IMR-90 (cell line): ENCODE measurements at regions not wholly inside any gene's neighbourhood (a gene's known extent, or its start where the extent isn't known, plus 50 kb on each side); places are given as distances from the start of the nearest gene placed in this dataset.
"Not testable (repeated sequence)": the region's sequence is repeated elsewhere in the genome, so short reads cannot be mapped to it uniquely, and the experiment has no call there.

Experiments used
- ATAC-seq: fragments of 200-7000 bp; cut with Tn5 transposase; 2 replicates; pipeline ENCODE4 v1.9.1; 2020; ENCODE audit warnings: low read depth, mild to moderate bottlenecking, moderate library complexity
- BruUV-seq: library from RNA; stranded (reverse); fragments of 400-500 nt; replicated peaks from 2 replicates; lab custom pipeline; 2021; lab: Mats Ljungman, UMichigan
- CTCF ChIA-PET: fragments of 300-600 bp; formaldehyde crosslinking; extraction: SDS; loops from one replicate; lab custom pipeline; 2021; ENCODE audit warnings: antibody characterized with exemption; lab: Yijun Ruan, JAX
- POLR2A ChIA-PET: fragments of 300-600 bp; sonication (Branson Sonifier 250); formaldehyde crosslinking; loops from one replicate; lab custom pipeline; 2022; ENCODE audit warnings: antibody characterized with exemption; ENCODE audit not compliant: unreplicated experiment; lab: Charles Lee
- DNase-seq: peaks from one replicate; pipeline ENCODE4 v3.0.0; 2013
- H2AFZ ChIP-seq: replicated peaks from 2 replicates; pipeline ENCODE3; 2013; ENCODE audit warnings: low read length, mild to moderate bottlenecking; ENCODE audit not compliant: poor library complexity
- H2AK5ac ChIP-seq: 2 replicates; pipeline ENCODE4 v1.6.1; 2013; ENCODE audit warnings: low read depth, low read length, inconsistent platforms
- H2AK9ac ChIP-seq: replicated peaks from 2 replicates; pipeline ENCODE3; 2013; ENCODE audit warnings: mild to moderate bottlenecking, low read depth, low read length, moderate library complexity; ENCODE audit not compliant: poor library complexity
- H2BK120ac ChIP-seq: 2 replicates; pipeline ENCODE4 v1.6.1; 2013; ENCODE audit warnings: low read depth, low read length, inconsistent platforms
- H2BK15ac ChIP-seq: 3 replicates; pipeline ENCODE4 v1.6.1; 2013; ENCODE audit warnings: low read depth, low read length, inconsistent platforms
- H2BK20ac ChIP-seq: 2 replicates; pipeline ENCODE4 v1.6.1; 2013; ENCODE audit warnings: low read depth, mild to moderate bottlenecking, inconsistent platforms, low read length, moderate library complexity
- H2BK5ac ChIP-seq: 2 replicates; pipeline ENCODE4 v1.6.1; 2013; ENCODE audit warnings: mild to moderate bottlenecking, low read depth, low read length, inconsistent platforms; ENCODE audit not compliant: poor library complexity, severe bottlenecking
- H3K14ac ChIP-seq: replicated peaks from 2 replicates; pipeline ENCODE4 v1.6.1; 2013; ENCODE audit warnings: low read depth, low read length, inconsistent platforms
- H3K18ac ChIP-seq: 2 replicates; pipeline ENCODE4 v1.6.1; 2013; ENCODE audit warnings: low read depth, low read length, control low read depth
- H3K23ac ChIP-seq: 2 replicates; pipeline ENCODE4 v1.6.1; 2013; ENCODE audit warnings: low read depth, low read length, inconsistent platforms
- H3K27ac ChIP-seq: 2 replicates; pipeline ENCODE4 v1.5.1; 2013; ENCODE audit warnings: mild to moderate bottlenecking, control low read depth, low read length; ENCODE audit not compliant: insufficient read depth
- H3K27me3 ChIP-seq: 2 replicates; pipeline ENCODE4 v1.6.1; 2013; ENCODE audit warnings: low read length; ENCODE audit not compliant: control insufficient read depth, insufficient read depth
- H3K36me3 ChIP-seq: 2 replicates; pipeline ENCODE4 v1.6.1; 2013; ENCODE audit warnings: low read length, mixed read lengths; ENCODE audit not compliant: control insufficient read depth, insufficient read depth
- H3K4ac ChIP-seq: 2 replicates; pipeline ENCODE4 v1.6.1; 2013; ENCODE audit warnings: low read depth, low read length, inconsistent platforms
- H3K4me1 ChIP-seq: 2 replicates; pipeline ENCODE4 v1.6.1; 2013; ENCODE audit warnings: low read length, mixed read lengths; ENCODE audit not compliant: control insufficient read depth, insufficient read depth
- H3K4me2 ChIP-seq: 2 replicates; pipeline ENCODE4 v1.6.1; 2013; ENCODE audit warnings: low read depth, mild to moderate bottlenecking, control low read depth, low read length, moderate library complexity
- H3K4me3 ChIP-seq: 2 replicates; pipeline ENCODE4 v1.5.1; 2013; ENCODE audit warnings: low read depth, mild to moderate bottlenecking, control low read depth, low read length, moderate library complexity; ENCODE audit not compliant: insufficient read depth
- H3K56ac ChIP-seq: 2 replicates; pipeline ENCODE4 v1.6.1; 2013; ENCODE audit warnings: low read length, inconsistent platforms; ENCODE audit not compliant: insufficient read depth; ENCODE audit errors: extremely low read depth
- H3K79me1 ChIP-seq, 2 experiments: 2 replicates each; pipeline ENCODE4 v1.6.1; 2013; ENCODE audit warnings: low read length in 2 of 2, inconsistent platforms in 1 of 2, low read depth in 1 of 2
- H3K9ac ChIP-seq: 2 replicates; pipeline ENCODE4 v1.6.1; 2013; ENCODE audit warnings: low read depth, low read length, control low read depth
- H3K9me1 ChIP-seq: 2 replicates; pipeline ENCODE4 v1.6.1; 2013; ENCODE audit warnings: low read length, inconsistent platforms; ENCODE audit not compliant: insufficient read depth
- H3K9me3 ChIP-seq: 2 replicates; pipeline ENCODE4 v1.6.1; 2013; ENCODE audit warnings: low read length; ENCODE audit not compliant: control insufficient read depth, insufficient read depth
- H4K20me1 ChIP-seq: 2 replicates; pipeline ENCODE4 v1.6.1; 2013; ENCODE audit warnings: low read length, inconsistent platforms; ENCODE audit not compliant: insufficient read depth
- H4K5ac ChIP-seq: 2 replicates; pipeline ENCODE4 v1.6.1; 2013; ENCODE audit warnings: mild to moderate bottlenecking, low read depth, low read length, control low read depth
- H4K8ac ChIP-seq, 2 experiments: 2 replicates each; pipeline ENCODE4 v1.6.1; 2013; ENCODE audit warnings: low read depth in 2 of 2, low read length in 2 of 2, control low read depth in 1 of 2, inconsistent platforms in 1 of 2
- H4K91ac ChIP-seq: 2 replicates; pipeline ENCODE4 v1.6.1; 2013; ENCODE audit warnings: low read depth, low read length, inconsistent platforms; ENCODE audit not compliant: insufficient read depth
- WGBS, 2 experiments: methylation state at CpG; one replicate each; pipeline versions ENCODE4 v1.1.5 to v1.1.7; 2013; ENCODE audit warnings: missing lambda C conversion rate in 2 of 2; ENCODE audit not compliant: insufficient read length in 1 of 2; ENCODE audit errors: extremely low coverage in 2 of 2; 5-methylcytosine and 5-hydroxymethylcytosine counted together
- dilution Hi-C: fragments of 300-500 bp; cut with HindIII; formaldehyde crosslinking; loops from one replicate; pipeline ENCODE4 v1.14.3; 2018; ENCODE audit warnings: low sequenced_read_pairs; ENCODE audit not compliant: unreplicated experiment
- in situ Hi-C: fragments of 300-500 bp; cut with MboI; formaldehyde crosslinking; loops from 3 replicates; pipeline ENCODE4 v1.14.3; 2019; ENCODE audit warnings: low sequenced_read_pairs, inconsistent platforms, mixed read lengths
- intact Hi-C: fragments of 100-400 bp; cut with micrococcal nuclease; formaldehyde crosslinking; loops from 2 replicates; pipeline ENCODE4 v1.10.0; 2022

DNA sequence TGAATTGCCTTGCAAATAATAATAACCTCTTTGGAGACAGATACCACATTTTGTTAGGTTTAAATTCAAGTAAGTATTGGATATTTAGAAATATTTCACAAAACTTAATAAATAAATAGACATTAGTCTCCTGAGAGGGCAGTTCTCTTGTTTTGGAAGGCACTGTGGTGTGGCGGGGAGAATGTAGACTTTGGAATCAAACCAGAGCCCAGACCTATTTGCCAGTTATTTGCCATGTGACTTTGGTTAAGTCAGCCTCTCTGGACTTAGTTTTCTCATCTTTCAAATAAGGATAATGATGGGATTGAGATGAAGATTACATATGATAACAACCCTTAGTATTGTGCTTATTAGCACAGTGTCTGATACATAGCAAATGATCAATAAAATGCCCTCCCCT is 1835.6 kb downstream of the KHDRBS2 start:
- intact Hi-C loops, H4K91ac ChIP-seq, H3K14ac ChIP-seq, POLR2A ChIA-PET, H3K18ac ChIP-seq, H3K27ac ChIP-seq, H3K79me1 ChIP-seq, H3K4me1 ChIP-seq, dilution Hi-C loops, H3K9me3 ChIP-seq, H2BK20ac ChIP-seq, H3K23ac ChIP-seq, H4K20me1 ChIP-seq, ATAC-seq, H3K27me3 ChIP-seq, H2AFZ ChIP-seq, H3K4me2 ChIP-seq, H2AK9ac ChIP-seq, H2BK5ac ChIP-seq, H3K9me1 ChIP-seq, H2BK15ac ChIP-seq, in situ Hi-C loops, BruUV-seq, H4K8ac ChIP-seq, H2BK120ac ChIP-seq, H3K56ac ChIP-seq, H3K36me3 ChIP-seq, H3K9ac ChIP-seq, DNase-seq, H3K4ac ChIP-seq, CTCF ChIA-PET, H4K5ac ChIP-seq, H3K4me3 ChIP-seq, H2AK5ac ChIP-seq: not testable (repeated sequence)
- no CpG with 5 or more reads among the region's 1 CpG for WGBS, 2 experiments

DNA sequence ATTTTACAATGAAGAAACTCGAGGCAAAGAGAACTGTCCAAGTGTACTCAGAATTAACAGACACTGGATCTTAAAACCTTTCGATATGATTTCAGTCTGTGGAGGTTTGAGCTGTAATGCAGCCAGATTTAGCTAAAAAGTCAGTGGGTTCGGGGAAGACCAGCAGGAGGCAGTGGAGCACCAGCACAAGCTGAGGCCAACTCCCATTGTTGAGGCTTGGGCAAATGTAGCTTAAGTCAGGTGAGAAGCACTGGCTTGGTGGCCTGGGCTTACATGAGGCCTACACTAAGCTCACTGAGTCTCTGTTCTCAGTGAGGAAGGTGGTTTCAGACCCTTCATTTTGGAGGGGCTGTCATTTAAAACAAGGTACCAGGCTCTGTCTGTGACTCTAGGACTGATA is 1841.5 kb downstream of the KHDRBS2 start:
- H3K79me1 ChIP-seq, ATAC-seq, H4K5ac ChIP-seq, H4K91ac ChIP-seq, BruUV-seq, H2BK120ac ChIP-seq, H3K56ac ChIP-seq, H3K27ac ChIP-seq, dilution Hi-C loops, H3K27me3 ChIP-seq, H3K23ac ChIP-seq, POLR2A ChIA-PET, H3K9ac ChIP-seq, H2BK20ac ChIP-seq, in situ Hi-C loops, intact Hi-C loops, H3K9me1 ChIP-seq, H3K9me3 ChIP-seq, H3K4me1 ChIP-seq, H3K4me2 ChIP-seq, CTCF ChIA-PET, DNase-seq, H3K4ac ChIP-seq, H2BK5ac ChIP-seq, H4K8ac ChIP-seq, H2AFZ ChIP-seq, H2AK5ac ChIP-seq, H2BK15ac ChIP-seq, H4K20me1 ChIP-seq, H2AK9ac ChIP-seq, H3K18ac ChIP-seq, H3K36me3 ChIP-seq, H3K14ac ChIP-seq, H3K4me3 ChIP-seq: not testable (repeated sequence)
- no CpG with 5 or more reads among the region's 3 CpGs for WGBS, 2 experiments
